Right lobe of liver (tissue), 6 donors: ENCODE measurements at regions not wholly inside any gene's neighbourhood (a gene's known extent, or its start where the extent isn't known, plus 50 kb on each side); places are given as distances from the start of the nearest gene placed in this dataset.

ENCODE experiments used
- ATAC-seq, 4 donors: fragments of 200-7000 bp; cut with Tn5 transposase; one replicate each; pipeline ENCODE4 v1.9.1; 2020; ENCODE audit warnings: mild to moderate bottlenecking in 4 of 4, moderate library complexity in 4 of 4
- DNase-seq, 3 donors: peaks; one replicate each; pipeline ENCODE4 v3.0.0-alpha.2; 2020
- H3K27ac ChIP-seq, 3 donors: fragments of 200-600 bp; one replicate each; pipeline ENCODE4 v1.8.0; 2022
- H3K27me3 ChIP-seq, 2 donors: fragments of 200-600 bp; one replicate each; pipeline ENCODE4 v1.8.0; 2022
- H3K36me3 ChIP-seq, 4 donors: fragments of 200-600 bp; sonication (generic) in 1 of 4; one replicate each; pipeline versions ENCODE4 v1.5.1 to v1.8.0; 2017 to 2022; ENCODE audit warnings: control low read depth in 1 of 4
- H3K4me1 ChIP-seq, 4 donors: fragments of 200-600 bp; sonication (generic) in 1 of 4; one replicate each; pipeline versions ENCODE4 v1.5.1 to v1.8.0; 2017 to 2022; ENCODE audit warnings: control low read depth in 1 of 4
- H3K4me3 ChIP-seq, 3 donors: fragments of 200-600 bp; one replicate each; pipeline ENCODE4 v1.8.0; 2022
- H3K9me3 ChIP-seq, 4 donors: fragments of 200-600 bp; sonication (generic) in 1 of 4; one replicate each; pipeline versions ENCODE4 v1.5.1 to v1.8.0; 2017 to 2022; ENCODE audit warnings: control low read depth in 1 of 4
- CTCF ChIP-seq, 4 donors: fragments of 200-600 bp in 3 of 4; fragments of 450-650 bp in 1 of 4; IDR thresholded peaks; one replicate each; pipeline versions ENCODE4 v1.5.1 to v1.8.0; 2016 to 2022; ENCODE audit warnings: antibody characterized with exemption in 4 of 4, mild to moderate bottlenecking in 2 of 4
- POLR2A ChIP-seq: fragments of 450-650 bp; IDR thresholded peaks from one replicate; pipeline ENCODE4 v1.6.1; 2017; ENCODE audit warnings: antibody characterized with exemption, mild to moderate bottlenecking
- WGBS: methylation state at CpG from one replicate; pipeline ENCODE4 v1.1.6; 2018; ENCODE audit warnings: low coverage, low lambda C conversion rate; ENCODE audit not compliant: insufficient coverage; ENCODE audit errors: missing lambda C conversion rate; 5-methylcytosine and 5-hydroxymethylcytosine counted together
- intact Hi-C, 2 donors: fragments of 100-400 bp; cut with DNase I; formaldehyde crosslinking; loops; one replicate each; pipeline versions ENCODE4 v1.11.2 to v1.14.1; 2022
- donor health status: DM: no; HTN: yes; CAD: no.
- donor health status: DM: no; HTN: no; CAD: no.
- donor health status: DM: no; HTN: no; CAD: no.
- donor health status: DM: no; HTN: yes; CAD: no.
- donor health status: DM: no; HTN: yes; CAD: no.

GRCh38 chr13:83325125-83325853, 557.0 kb downstream of the SLITRK1 start:
- ATAC-seq (no peak), DNase-seq (no peak)
- Histone ChIP-seq H3K4me1 (no peaks in the 10 kb centered on the region), H3K27ac (no peak overlapping the region), H3K9me3 (no peaks in the 10 kb centered on the region), H3K4me3 (no peak overlapping the region), H3K36me3 (no peaks in the 10 kb centered on the region), H3K27me3 (no peaks in the 10 kb centered on the region)
- intact Hi-C loops, result no loop called here
- WGBS, result 62% methylated on average over 2 of the region's 2 CpGs
- TF ChIP-seq CTCF (IDR thresholded peaks at IDR 0.05) (no peak), POLR2A (no peak)

DNA sequence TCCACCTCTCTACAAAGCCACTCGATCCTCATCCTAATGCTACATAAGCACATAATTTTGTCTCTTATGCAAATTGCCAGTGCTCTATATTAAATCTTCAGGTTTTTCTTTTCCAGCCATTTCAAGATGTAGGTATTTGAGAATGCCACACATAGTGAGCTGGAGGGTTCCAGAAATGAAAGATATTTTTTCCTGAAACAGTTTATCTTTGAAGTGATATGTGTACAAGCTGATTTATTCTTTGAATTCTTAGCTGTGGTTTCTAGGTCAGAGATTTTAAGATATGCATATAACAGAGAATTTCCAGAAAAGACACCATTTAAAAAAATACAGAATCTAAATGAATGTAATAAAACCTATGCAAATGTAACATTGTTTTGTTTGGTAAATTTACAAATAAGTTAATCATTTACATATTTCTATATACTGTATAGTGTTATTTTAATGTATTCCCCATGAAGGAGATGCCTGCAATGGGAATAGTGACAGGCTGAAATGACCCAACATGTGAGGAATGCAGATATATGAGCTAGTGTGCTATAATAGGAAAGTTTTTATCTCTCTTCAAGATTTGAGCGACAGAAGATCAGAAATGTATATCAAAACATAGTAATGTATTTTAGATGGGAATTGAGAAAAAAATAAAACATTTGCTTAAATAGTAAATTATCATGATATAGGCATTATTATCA, 570.2 kb downstream of the SLITRK1 start:
- Histone ChIP-seq H3K9me3 (no peaks in the 10 kb centered on the region), H3K4me1 (no peaks in the 10 kb centered on the region), H3K27ac (no peak overlapping the region), H3K4me3 (no peak overlapping the region), H3K27me3 (no peaks in the 10 kb centered on the region), H3K36me3 (no peaks in the 10 kb centered on the region)
- 29% methylated on average over 2 of the region's 2 CpGs for WGBS
- ATAC-seq (no peak), DNase-seq (no peak)
- TF ChIP-seq CTCF (IDR thresholded peaks at IDR 0.05), result no peak
- TF ChIP-seq POLR2A, result no peak
- intact Hi-C loops, result no loop called here

GRCh38 chr13:83298617-83299016, 583.7 kb downstream of the SLITRK1 start:
- 69% methylated on average over 1 of the region's 1 CpG for WGBS
- no peak for DNase-seq
- H3K9me3 ChIP-seq, result no peaks in the 10 kb centered on the region
- no peak overlapping the region for H3K4me3 ChIP-seq
- intact Hi-C loops, result no loop called here
- no peak for ATAC-seq
- no peaks in the 10 kb centered on the region for H3K36me3 ChIP-seq
- no peaks in the 10 kb centered on the region for H3K4me1 ChIP-seq
- TF ChIP-seq POLR2A (no peak), CTCF (IDR thresholded peaks at IDR 0.05) (no peak)
- no peak overlapping the region for H3K27ac ChIP-seq
- H3K27me3 ChIP-seq, result no peaks in the 10 kb centered on the region

- intact Hi-C loops, result no loop called here
- no peak for DNase-seq
- H3K9me3 ChIP-seq, result no peaks in the 10 kb centered on the region
- H3K4me3 ChIP-seq, result no peak overlapping the region
- H3K4me1 ChIP-seq, result no peaks in the 10 kb centered on the region
- no peak overlapping the region for H3K27ac ChIP-seq
- H3K36me3 ChIP-seq, result no peaks in the 10 kb centered on the region
- TF ChIP-seq POLR2A, result no peak
- no peak for TF ChIP-seq CTCF (IDR thresholded peaks at IDR 0.05)
- no peak for ATAC-seq
- 39% methylated on average over 8 of the region's 8 CpGs for WGBS
- H3K27me3 ChIP-seq, result no peaks in the 10 kb centered on the region
Measured at GRCh38 chr13:83297586-83298290, 584.5 kb downstream of the SLITRK1 start.
